ENCODE measurements at regions not wholly inside any gene's neighbourhood (a gene's known extent, or its start where the extent isn't known, plus 50 kb on each side); places are given as distances from the start of the nearest gene placed in this dataset.

DNA sequence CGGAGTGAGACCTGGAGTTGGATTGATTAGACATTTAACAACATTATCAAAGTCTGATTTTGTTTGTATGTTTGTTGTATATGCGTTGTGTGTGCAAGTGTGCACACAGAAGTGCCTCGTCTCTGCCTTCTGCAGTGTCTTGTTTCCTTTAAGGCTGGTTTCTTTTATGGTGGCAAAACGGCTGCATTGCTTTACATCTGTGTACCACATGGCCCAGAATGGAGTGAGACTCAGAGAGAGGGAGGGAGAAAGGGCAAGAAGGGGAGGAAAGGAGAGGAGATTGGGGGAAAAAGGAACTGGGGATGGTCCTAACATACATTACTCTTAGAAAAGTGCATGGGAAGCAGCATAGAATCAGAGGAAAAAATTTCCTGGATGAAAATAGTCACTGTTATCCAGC is 99.7 kb upstream of the WLS start:
- no peaks in the 10 kb centered on the region for H3K36me3 ChIP-seq (ENCODE audit: control insufficient read depth, insufficient read depth, low read length)
- peaks cover 13% of the 10 kb centered on the region for H3K9me1 ChIP-seq (ENCODE audit: insufficient read depth, low read length)
- no peaks in the 10 kb centered on the region for H3K27me3 ChIP-seq (ENCODE audit: control insufficient read depth, insufficient read depth, low read length)
- H4K8ac ChIP-seq (ENCODE audit: low read depth in 2 of 2, low read length in 2 of 2): peak overlapping the region; percentile 78 to 87
- H2AK5ac ChIP-seq (ENCODE audit: low read depth, low read length): peak overlapping the region; percentile 12
- H3K4me1 ChIP-seq (ENCODE audit: control insufficient read depth, insufficient read depth, low read length): peaks cover 20% of the 10 kb centered on the region
- H3K14ac ChIP-seq (replicated peaks; ENCODE audit: low read depth, low read length): peak overlapping the region; percentile 64
- POLR2A ChIA-PET (ENCODE audit: unreplicated experiment): no interaction called here
- H2BK15ac ChIP-seq (ENCODE audit: low read depth, low read length): peak overlapping the region; percentile 54
- dilution Hi-C loops (cut with HindIII; ENCODE audit: low sequenced_read_pairs, unreplicated experiment) (no loop called here), intact Hi-C loops (cut with micrococcal nuclease) (no loop called here), in situ Hi-C loops (cut with MboI; ENCODE audit: low sequenced_read_pairs) (no loop called here)
- H3K27ac ChIP-seq (ENCODE audit: insufficient read depth, low read length): peak overlapping the region; percentile 26; the same call in 1 of the 2 replicates
- H2BK5ac ChIP-seq (ENCODE audit: low read depth, low read length, poor library complexity, severe bottlenecking): peak overlapping the region; percentile 69
- peak overlapping the region; percentile 18 for H3K23ac ChIP-seq (ENCODE audit: low read depth, low read length)
- no TSS peak for BruUV-seq (replicated peaks)
- H3K4me3 ChIP-seq (ENCODE audit: insufficient read depth, low read depth, low read length): no peak overlapping the region
- no peak overlapping the region for H3K4me2 ChIP-seq (ENCODE audit: low read depth, low read length)
- no CpG with 5 or more reads among the region's 4 CpGs for WGBS, 2 experiments (ENCODE audit: extremely low coverage in 2 of 2, insufficient read length in 1 of 2)
- H4K91ac ChIP-seq (ENCODE audit: insufficient read depth, low read depth, low read length): peak overlapping the region; percentile 87
- H4K20me1 ChIP-seq (ENCODE audit: insufficient read depth, low read length): no peaks in the 10 kb centered on the region; the same call in 1 of the 2 replicates
- peak overlapping the region; percentile 88 for H2BK20ac ChIP-seq (ENCODE audit: low read depth, low read length)
- peak overlapping the region; percentile 91 for H2BK120ac ChIP-seq (ENCODE audit: low read depth, low read length)
- H2AFZ ChIP-seq (replicated peaks; ENCODE audit: low read length, poor library complexity): no peak overlapping the region
- TF ChIP-seq CEBPB (IDR thresholded peaks at IDR 0.05; ENCODE audit: low read depth, low read length) (no peak), FOS (IDR thresholded peaks at IDR 0.05; ENCODE audit: low read depth, low read length) (no peak), CTCF (conservative IDR thresholded peaks at IDR 0.05; ENCODE audit: low read depth, low read length) (no peak), RFX5 (IDR thresholded peaks at IDR 0.05; ENCODE audit: low read depth, low read length) (no peak)
- TF ChIP-seq, protein P1, sequence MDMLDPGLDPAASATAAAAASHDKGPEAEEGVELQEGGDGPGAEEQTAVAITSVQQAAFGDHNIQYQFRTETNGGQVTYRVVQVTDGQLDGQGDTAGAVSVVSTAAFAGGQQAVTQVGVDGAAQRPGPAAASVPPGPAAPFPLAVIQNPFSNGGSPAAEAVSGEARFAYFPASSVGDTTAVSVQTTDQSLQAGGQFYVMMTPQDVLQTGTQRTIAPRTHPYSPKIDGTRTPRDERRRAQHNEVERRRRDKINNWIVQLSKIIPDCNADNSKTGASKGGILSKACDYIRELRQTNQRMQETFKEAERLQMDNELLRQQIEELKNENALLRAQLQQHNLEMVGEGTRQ (IDR thresholded peaks at IDR 0.05; ENCODE audit: low read depth, low read length): no peak
- no peaks in the 10 kb centered on the region for H3K79me1 ChIP-seq (ENCODE audit: low read depth in 1 of 2, low read length in 2 of 2)
- H3K4ac ChIP-seq (ENCODE audit: low read depth, low read length): peak overlapping the region; percentile 90
- no peak overlapping the region for H2AK9ac ChIP-seq (replicated peaks; ENCODE audit: low read depth, low read length, poor library complexity)
- no peak overlapping the region for H3K9ac ChIP-seq (ENCODE audit: low read depth, low read length)
- CTCF ChIA-PET: interaction anchor here (0.7 kb wide), 1 partner anchor 80 kb away, joined by 3 read pairs; no protein-coding TSS in a partner anchor
- peak overlapping the region; percentile 69; the same call in 1 of the 2 replicates for H4K5ac ChIP-seq (ENCODE audit: low read depth, low read length)
- H3K56ac ChIP-seq (ENCODE audit: extremely low read depth, insufficient read depth, low read length): no peak overlapping the region; the same call in 1 of the 2 replicates
- H3K9me3 ChIP-seq (ENCODE audit: control insufficient read depth, insufficient read depth, low read length): no peaks in the 10 kb centered on the region
- ATAC-seq (ENCODE audit: low read depth) (no peak), DNase-seq (peak; percentile 36)
- peak overlapping the region; percentile 80 for H3K18ac ChIP-seq (ENCODE audit: low read depth, low read length)

All from IMR-90 (cell line).